NCI-H2171 (cell line): ENCODE measurements at regions not wholly inside any gene's neighbourhood (a gene's known extent, or its start where the extent isn't known, plus 50 kb on each side); places are given as distances from the start of the nearest gene placed in this dataset.
A peak's percentile ranks its signal among the peaks of the same experiment; 100 is the strongest.

ENCODE experiments used
- DNase-seq: peaks from one replicate; lab custom pipeline; 2025; lab: John Stamatoyannopoulos, UW

GRCh38 chr7:32264702-32265284 lies 194.6 kb upstream of the PDE1C start:
- DNase-seq = no peak

- no peak for DNase-seq
Observed at GRCh38 chr7:32263611-32264010, 193.4 kb upstream of the PDE1C start.

- no peak for DNase-seq
Observed at GRCh38 chr7:32262315-32262714, 192.1 kb upstream of the PDE1C start.

- peak; percentile 53 for DNase-seq
Observed at GRCh38 chr7:32259931-32260596, 189.9 kb upstream of the PDE1C start.

GRCh38 chr7:32258265-32258664 lies 188.1 kb upstream of the PDE1C start:
- no peak for DNase-seq

GRCh38 chr7:32257621-32258020 lies 187.4 kb upstream of the PDE1C start:
- DNase-seq = no peak

GRCh38 chr7:32256811-32257210 lies 186.6 kb upstream of the PDE1C start:
- no peak for DNase-seq

GRCh38 chr7:32256376-32256775 lies 186.2 kb upstream of the PDE1C start:
- no peak for DNase-seq

GRCh38 chr7:32255036-32255435 lies 184.8 kb upstream of the PDE1C start:
- no peak for DNase-seq

- no peak for DNase-seq
Observed at GRCh38 chr7:32253299-32253698, 183.1 kb upstream of the PDE1C start.

GRCh38 chr7:32251659-32252058 lies 181.5 kb upstream of the PDE1C start:
- no peak for DNase-seq

GRCh38 chr7:32250471-32251260 lies 180.5 kb upstream of the PDE1C start:
- peak; percentile 86 for DNase-seq

- DNase-seq = no peak
Observed at GRCh38 chr7:32250003-32250402, 179.8 kb upstream of the PDE1C start.

GRCh38 chr7:32248522-32248921 lies 178.3 kb upstream of the PDE1C start:
- no peak for DNase-seq

- DNase-seq = no peak
Observed at GRCh38 chr7:32244806-32245345, 174.7 kb upstream of the PDE1C start.

GRCh38 chr7:32243687-32244290 lies 173.6 kb upstream of the PDE1C start:
- DNase-seq = no peak

GRCh38 chr7:32242436-32242835 lies 172.2 kb upstream of the PDE1C start:
- no peak for DNase-seq

GRCh38 chr7:32241636-32242035 lies 171.4 kb upstream of the PDE1C start:
- no peak for DNase-seq

GRCh38 chr7:32239764-32240163 lies 169.6 kb upstream of the PDE1C start:
- no peak for DNase-seq

- no peak for DNase-seq
Observed at GRCh38 chr7:32228601-32229000, 158.4 kb upstream of the PDE1C start.

GRCh38 chr7:32227746-32228145 lies 157.5 kb upstream of the PDE1C start:
- DNase-seq = no peak

- DNase-seq = no peak
Observed at GRCh38 chr7:32224276-32224675, 154.1 kb upstream of the PDE1C start.

- no peak for DNase-seq
Observed at GRCh38 chr7:32223721-32224120, 153.5 kb upstream of the PDE1C start.
